GM18873 (cell line): ENCODE measurements at regions not wholly inside any gene's neighbourhood (a gene's known extent, or its start where the extent isn't known, plus 50 kb on each side); places are given as distances from the start of the nearest gene placed in this dataset.
A peak's percentile ranks its signal among the peaks of the same experiment; 100 is the strongest.
"Not testable (repeated sequence)": the region's sequence is repeated elsewhere in the genome, so short reads cannot be mapped to it uniquely, and the experiment has no call there.

Source experiments
- ATAC-seq: cut with Tn5 transposase; IDR thresholded peaks from one replicate; pipeline ENCODE4 v1.9.1; 2021; ENCODE audit warnings: mild to moderate bottlenecking, moderate library complexity, moderate number of reproducible peaks; ENCODE audit not compliant: unreplicated experiment, low FRiP score

DNA sequence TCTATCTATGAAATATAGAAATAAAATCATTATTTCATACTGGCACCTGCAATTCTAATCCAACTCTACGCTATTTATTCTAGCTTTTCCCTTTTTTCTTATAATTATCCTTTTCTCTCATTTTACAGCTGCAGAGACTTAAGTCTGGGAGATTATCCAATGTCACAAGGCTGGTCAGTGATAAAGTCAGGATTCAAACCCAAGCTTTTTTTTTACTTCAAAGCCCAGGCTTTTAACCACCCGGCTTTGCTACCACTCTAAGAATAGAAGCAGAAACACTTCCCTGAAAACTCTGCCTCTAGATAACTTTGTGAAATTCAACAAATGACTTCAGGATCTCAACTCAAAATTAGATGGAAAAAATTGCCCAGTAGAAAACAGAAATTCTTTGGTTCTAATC is 552.5 kb downstream of the IPMK start:
- no peak for ATAC-seq

DNA sequence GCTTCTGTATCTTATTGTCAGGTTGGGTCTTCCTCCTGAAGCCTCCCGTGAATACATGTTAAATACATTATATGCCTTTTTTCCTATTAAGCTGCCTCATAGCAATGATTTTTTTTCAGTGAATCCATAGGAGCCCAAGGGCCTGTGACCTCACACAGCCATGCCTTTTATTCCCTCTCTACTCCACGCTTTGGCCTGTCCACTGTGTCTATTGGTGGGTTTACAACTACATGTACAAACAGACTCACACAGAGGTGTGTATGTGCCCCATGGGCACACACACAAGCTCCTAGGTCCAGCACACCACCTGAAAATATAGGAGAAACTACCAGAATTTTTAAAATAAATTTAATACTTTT is 560.4 kb downstream of the IPMK start:
- ATAC-seq, result no peak

DNA sequence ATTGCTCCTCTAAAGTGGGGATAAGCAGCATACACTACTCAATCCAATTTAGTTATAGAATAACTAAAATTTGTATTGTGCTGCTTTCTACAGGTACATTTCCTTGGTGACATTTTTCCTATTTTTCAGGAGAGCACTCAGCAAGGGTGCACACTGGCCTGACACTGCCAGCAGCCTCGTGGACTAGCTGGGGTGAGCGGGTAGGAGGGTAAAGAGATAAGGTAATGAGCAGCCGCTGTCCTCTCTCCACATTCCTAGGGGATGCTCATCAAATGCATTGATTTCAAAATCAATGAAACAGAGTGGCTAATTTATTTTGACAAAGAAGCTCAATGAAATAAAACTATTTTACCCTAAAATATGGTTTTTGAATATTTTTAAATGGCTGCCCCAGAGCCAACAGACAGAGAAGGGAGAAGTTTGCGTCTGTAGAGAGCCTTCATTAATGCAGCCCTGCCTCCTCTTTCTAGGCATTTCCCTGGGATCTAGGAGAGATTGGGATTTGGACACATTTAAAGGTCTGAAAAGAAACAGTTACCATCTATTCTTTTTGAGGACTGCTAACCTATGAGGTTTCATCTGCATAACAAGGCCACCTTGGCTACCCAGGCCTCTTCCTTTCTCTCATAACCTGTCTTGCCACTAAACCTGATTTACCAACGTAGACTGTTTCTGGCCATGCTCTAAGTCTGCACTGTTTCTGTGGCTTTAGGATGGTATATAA is 561.0 kb downstream of the IPMK start:
- no peak for ATAC-seq

DNA sequence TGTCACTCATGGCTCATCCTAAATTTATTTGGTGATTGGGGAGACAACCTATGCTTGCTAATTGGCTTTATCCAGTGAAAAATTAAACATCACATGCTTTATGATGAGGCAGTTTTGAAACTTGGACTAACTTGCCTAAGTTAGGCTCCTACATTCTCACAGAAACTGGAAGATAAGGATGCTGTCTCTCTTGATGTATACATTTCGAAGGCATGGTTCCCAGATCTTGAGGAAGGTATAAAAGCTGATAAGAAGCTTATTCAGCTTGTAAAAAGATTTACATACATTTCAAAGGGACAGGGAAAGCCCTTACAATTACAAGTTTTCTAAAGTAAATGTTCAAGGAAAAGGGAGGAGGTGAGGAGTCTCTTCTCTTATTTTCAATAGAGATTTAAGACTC is 561.7 kb downstream of the IPMK start:
- ATAC-seq, result no peak

DNA sequence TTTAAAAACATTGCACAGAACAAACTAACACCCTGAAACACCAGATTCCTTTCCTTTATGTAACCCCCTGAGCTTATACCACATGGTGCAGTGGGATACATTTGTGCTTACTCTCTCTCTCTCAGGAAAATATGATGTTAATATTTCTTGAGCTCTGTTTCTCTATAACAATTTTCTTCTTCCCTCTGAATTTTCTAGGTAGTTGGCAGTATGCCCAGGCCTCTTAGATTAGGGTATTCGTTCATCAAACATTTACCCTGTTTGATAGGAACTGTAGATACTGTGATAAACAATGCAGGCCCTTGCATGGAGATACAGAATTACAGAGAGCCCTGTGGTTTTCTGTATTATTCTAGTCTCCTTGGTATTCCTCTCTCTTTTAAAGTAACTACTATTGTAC is 567.8 kb downstream of the IPMK start:
- ATAC-seq, result no peak

DNA sequence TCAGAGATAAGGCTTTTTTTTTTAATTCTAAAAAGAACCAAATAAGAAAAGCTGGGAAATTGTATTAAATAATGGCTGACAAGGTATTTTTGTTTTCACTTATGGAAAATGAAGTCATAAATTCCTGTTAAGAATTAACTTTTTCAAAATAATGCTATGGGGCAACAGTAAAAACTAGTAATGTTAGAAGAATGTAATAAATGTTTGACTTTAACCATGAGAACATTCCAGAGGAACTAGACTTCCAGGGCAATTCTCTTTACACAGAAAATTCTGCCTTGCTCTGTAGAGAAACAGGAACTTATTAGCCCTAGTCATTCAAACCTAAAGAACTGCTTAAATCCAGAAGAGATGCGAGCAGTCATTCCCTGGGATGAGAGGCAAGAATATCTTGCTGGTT is 571.1 kb downstream of the IPMK start:
- no peak for ATAC-seq

DNA sequence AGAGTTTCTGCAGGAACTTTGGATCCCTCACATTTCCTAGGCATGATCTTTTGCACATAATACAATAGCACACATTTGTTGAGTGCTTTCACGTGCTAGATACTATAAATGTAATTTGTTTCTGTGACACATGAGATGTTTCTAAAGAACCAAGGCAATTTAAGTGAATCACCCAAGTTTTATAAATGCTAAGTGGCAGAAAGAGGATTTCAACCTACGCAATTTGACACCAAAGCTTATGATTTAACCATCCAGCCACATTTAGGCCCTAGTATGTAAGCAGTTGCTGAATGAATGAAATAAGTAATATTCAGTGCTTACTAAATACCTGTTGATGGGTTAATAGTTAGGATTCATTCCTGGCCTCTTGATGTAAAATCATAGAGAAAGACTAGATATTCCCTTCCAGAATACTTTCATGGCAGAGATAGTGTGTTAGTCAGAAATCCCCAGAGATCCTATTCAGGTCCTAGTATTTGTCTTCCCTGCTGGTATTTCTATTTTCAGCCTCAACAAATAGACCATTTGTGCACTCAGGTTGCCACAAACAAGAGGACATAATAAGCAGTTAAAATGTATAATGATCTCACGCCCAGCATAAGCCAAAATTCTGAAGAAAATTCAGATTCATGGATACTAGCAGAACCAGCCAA is 572.6 kb downstream of the IPMK start:
- ATAC-seq, result no peak

DNA sequence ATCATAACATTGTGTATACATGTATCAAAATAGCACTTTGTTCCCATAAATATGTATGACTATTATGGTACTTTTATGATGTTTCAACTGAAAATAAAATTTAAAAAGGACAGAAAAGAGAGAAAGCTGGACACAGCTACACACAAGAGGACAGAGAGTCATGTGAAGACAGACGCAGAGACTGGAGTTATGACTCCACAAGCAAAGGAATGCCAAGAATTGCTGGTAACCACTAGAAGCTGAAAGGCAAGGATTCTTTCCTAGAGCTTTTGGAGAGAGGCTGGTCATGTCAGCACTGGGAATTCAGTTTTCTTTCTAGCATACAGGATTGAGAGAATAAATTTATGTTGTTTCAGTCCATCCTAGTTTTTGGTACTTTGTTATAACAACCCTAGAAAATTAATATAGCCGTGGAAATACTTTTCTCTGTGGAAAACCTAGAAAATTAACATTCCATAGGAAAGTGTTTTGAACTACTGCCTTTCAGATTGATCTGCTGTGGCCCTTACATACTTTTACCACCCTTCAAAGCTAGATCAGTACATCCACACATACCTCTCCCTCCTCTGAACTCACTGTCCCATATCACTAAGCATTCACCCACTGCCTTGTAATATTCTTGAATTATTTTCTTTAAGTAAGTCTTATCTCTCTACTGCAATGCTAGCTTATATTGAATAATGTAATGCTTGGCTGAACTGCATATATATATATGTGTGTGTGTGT is 575.3 kb downstream of the IPMK start:
- no peak for ATAC-seq

DNA sequence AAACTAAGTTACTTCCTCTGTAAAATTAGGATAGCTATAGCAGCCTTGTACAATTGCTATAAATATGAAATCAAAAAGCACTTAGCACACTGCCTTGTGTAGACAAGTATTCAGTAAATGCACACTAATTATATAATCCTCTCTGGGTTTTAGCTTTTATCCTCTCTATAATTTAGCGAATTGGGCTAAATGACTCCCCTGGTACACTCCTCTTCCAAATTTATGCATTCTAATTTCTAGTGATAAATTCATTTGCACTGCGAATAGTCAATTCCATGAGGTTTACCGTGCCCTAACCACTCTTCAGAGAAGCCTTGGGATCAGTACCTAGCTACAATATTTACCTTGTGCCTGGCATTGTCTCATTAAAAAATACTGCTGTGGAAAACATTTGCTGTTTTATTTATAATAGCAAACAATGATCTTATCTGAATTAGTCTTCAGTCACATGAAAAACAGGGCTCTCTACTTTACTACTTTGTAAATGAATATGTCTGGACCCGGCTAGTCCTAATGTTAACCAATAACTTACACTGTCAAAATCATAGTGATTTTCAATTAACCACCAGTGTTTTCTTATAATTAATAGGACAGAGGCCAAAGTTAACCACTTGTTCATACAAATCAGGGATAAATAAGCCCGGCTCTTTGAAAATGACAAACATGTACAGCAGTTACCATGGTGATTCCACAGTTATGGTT is 577.9 kb downstream of the IPMK start:
- ATAC-seq, result no peak

DNA sequence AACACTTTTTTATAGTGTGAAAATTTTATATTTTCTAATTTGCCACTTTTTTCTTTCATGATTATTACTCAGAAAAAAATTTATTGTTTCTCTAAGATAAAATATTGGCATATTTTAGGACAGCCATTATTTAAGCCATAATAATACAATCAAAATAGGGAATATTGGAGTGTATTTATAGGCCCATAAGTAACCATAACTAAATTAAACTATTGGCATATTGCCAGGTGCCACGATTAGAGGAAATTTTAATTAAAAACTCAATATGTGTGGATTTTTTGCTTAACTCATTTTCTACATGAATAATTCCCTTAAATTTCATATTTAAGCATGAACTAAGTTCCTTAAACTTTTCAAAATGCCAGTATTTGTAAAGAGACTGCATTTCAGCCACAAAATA is 587.8 kb downstream of the IPMK start:
- no peak for ATAC-seq

DNA sequence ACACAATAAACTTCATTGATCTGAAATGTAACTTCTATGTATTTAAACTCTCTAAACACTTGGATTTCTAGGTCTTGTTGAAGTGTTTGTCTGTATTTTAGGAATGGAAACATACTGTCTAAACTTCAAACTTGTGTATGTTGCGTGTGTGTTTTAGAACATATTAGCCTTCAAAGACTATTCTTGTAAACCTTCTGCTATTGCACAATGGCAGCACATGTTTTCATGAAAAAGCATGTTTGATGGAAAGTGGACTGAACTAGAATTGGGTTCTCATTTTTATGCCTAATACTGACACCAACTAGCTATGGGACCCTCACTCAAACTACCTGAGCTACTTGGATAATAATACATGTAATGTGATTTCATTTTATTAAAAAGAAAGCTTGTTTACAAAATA is 592.6 kb downstream of the IPMK start:
- no peak for ATAC-seq

DNA sequence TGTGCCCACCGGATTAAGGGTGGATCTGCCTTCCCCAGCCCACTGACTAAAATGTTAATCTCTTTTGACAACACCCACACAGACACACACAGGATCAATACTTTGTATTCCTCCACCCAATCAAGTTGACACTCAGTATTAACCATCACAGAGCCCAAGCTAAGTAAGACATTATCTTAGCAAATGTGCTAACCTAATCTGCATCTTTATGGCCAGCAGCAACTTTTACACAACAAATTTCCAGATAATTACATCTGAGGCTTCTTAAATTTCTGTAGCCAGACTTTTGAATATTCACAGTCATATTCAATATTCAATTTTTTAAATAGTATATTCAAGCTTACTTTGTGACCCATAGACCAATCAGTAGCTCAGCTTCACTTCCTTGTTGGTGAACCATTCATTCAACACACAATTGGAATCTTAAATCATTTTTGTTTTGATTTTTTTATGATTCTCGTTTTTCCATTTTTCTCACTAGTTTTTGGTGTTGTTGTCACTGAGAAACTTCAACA is 594.2 kb downstream of the IPMK start:
- no peak for ATAC-seq

DNA sequence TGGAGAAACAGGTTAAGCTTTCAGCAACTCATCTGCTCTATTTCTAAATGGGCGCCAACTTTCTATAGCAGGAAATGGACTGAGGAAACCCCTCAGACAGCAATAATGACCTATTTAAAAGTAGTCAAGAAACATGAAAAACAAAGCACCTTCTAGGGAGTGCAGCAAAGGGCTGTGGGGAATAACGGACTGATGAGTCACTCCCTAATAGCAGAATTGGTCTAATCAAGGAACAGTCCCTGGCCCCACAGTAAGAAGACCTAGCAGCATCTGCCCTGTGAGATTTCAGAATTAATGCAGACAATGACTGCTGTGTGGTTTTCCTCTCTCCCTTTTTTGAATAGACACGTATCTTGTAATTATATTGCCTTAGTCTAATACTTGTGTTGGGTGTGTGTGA is 602.9 kb downstream of the IPMK start:
- no peak for ATAC-seq

DNA sequence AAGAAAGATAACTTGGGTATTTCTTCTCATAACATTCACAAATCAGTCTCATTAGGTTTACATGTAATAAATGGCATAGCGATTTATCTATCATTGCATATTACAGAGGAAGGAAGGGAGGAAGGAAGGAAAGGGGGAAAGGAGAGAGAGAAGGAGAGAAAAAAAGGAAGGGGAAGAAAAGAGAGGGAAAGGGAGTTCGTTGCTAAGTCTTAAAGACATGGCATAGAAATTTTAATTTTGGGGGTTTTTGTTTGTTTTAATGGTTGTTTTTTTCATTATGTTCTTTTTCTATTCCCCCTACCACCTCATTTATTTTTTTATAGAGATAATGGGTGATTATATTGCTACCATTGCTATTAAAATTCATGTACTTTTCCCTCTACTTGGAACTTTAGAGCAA is 604.3 kb downstream of the IPMK start:
- ATAC-seq, result no peak

DNA sequence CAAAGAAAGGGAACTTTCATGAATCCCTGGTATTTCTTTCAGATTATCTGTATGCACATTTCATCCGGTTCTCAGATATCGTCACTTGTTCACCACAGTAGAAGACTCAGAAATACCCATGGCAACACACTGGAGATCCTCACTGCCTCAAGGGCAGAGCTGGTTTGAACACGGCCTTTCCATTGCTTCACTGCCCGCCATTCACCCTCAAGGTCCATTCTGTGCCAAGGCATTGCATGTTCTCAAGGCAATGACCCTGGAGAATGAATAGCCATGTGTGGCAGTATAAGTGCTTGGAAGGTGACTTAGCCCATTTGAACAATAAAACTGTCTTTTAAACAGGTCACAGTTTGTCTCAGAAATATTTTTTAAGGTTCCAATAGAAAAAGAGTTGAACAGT is 606.5 kb downstream of the IPMK start:
- no peak for ATAC-seq

DNA sequence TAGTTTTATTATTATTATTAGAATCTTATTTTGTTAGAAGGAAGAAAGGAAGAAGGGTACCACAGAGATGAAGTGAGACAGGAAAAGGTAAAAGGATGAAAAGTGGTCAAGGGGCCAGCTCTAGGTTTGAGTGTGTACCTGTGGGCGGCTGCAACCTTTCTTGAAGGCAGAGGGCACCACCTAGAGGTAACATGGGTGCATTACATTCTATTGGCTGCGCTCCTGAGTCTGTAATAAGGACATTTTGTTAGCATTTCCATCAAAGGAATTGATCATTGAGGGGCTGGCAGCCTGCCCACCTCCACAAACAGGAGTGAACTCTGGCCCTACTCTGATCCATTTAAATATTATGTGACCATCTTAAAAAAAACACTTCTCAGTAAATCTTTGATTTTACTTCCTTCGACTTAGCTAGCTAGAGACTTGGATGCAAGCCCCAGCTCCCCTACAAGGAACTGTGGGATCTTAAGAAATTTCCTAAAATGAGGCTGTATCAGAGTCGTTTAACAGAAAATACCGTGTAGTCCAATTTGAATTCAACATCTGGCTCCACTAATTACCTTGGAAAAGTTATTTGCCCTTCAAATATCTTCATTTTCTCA is 610.4 kb downstream of the IPMK start:
- ATAC-seq, result peak; percentile 88

DNA sequence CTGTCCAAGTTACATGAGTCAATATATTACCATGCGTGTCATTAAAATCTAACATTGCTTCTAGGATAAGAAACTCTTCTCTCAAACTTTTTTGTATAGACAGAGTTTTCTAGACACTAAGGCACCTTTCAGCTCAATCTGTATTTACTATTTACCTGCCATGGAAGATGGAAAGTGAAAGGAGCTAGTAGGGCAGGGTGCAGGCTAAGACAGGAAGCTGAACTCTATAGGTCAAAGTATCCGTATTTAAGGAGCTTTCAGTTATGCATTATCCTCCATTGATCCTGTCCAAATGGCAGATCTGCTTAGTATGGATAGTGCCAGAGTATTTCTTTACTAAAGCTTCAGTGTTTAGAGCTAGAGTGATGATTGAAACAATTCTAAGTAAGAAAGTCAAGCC is 612.8 kb downstream of the IPMK start:
- no peak for ATAC-seq

DNA sequence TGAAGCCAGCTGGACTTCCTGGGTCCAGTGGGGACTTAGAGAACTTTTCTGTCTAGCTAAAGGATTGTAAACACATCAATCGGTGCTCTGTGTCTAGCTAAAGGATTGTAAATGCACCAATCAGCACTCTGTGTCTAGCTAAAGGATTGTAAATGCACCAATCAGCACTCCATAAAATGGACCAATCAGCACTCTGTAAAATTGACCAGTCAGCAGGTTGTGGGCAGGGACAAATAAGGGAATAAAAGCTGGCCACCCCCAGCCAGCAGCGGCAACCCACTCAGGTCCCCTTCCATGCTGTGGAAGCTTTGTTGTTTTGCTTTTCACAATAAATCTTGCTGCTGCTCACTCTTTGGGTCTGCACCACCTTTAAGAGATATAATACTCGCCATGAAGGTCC is 622.6 kb downstream of the IPMK start:
- ATAC-seq, result not testable (repeated sequence)

DNA sequence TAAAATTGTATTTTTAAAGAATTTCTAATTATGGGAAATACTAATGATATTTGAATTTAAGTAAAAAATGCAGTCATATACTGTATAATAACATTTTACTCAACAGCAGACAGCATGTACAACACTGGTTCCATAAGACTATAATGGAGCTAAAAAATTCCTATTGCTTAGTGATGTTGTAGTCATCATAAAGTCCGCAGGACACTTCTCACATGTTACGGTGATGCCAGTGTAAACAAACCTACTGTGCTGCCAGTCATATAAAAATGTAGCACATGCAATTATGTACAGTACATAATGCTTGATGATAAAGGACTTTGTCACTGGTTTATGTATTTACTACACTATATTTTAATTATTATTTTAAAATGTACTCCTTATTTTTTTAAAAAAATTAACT is 629.3 kb downstream of the IPMK start:
- ATAC-seq, result no peak

DNA sequence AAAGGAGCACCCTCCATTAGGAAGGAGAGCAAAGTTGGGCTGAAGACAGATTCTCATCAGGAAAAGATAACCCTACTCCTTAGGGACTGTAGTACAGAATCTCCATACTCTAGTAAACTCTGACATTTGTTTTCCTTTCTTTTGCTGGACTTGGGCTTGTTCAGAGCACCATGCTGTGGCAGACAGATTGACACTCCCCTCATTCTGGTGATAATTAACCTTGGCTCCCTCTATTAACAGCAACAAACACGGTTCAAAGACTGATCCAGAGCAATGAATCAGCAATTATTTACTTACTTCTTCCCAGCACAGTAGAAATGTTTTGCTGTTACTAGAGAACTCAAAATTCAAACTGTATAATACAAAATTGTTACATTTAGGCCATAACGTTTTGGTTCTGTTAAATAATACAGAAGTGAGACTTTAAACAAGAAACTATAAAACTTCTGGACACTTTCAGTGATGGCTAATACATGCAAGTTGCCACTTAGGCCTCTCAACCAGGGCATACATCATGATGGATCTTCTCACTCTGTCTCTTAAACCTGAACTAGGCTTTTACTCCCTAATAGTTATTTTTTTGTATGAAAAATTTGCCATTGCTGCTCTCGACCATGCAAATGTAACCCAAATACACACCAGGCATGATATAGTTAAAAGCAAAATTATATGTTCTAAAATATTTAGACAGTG is 639.0 kb downstream of the IPMK start:
- no peak for ATAC-seq
